ENCODE measurements at regions not wholly inside any gene's neighbourhood (a gene's known extent, or its start where the extent isn't known, plus 50 kb on each side); places are given as distances from the start of the nearest gene placed in this dataset.

GRCh38 chr9:118882684-118883083, 486.6 kb downstream of the BRINP1 start:
- TF ChIP-seq, protein P1, sequence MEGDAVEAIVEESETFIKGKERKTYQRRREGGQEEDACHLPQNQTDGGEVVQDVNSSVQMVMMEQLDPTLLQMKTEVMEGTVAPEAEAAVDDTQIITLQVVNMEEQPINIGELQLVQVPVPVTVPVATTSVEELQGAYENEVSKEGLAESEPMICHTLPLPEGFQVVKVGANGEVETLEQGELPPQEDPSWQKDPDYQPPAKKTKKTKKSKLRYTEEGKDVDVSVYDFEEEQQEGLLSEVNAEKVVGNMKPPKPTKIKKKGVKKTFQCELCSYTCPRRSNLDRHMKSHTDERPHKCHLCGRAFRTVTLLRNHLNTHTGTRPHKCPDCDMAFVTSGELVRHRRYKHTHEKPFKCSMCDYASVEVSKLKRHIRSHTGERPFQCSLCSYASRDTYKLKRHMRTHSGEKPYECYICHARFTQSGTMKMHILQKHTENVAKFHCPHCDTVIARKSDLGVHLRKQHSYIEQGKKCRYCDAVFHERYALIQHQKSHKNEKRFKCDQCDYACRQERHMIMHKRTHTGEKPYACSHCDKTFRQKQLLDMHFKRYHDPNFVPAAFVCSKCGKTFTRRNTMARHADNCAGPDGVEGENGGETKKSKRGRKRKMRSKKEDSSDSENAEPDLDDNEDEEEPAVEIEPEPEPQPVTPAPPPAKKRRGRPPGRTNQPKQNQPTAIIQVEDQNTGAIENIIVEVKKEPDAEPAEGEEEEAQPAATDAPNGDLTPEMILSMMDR (conservative IDR thresholded peaks at IDR 0.05 in 1 of 2, IDR thresholded peaks at IDR 0.05 in 1 of 2; ENCODE audit: low read depth in 1 of 2, low read length in 2 of 2): no peak
- TF ChIP-seq EZH2 (IDR thresholded peaks at IDR 0.05; ENCODE audit: low read length, missing control alignments): no peak
